NCI-H69 (cell line): ENCODE measurements at regions not wholly inside any gene's neighbourhood (a gene's known extent, or its start where the extent isn't known, plus 50 kb on each side); places are given as distances from the start of the nearest gene placed in this dataset.

Experiments used
- DNase-seq: peaks from one replicate; lab custom pipeline; 2025; lab: John Stamatoyannopoulos, UW

- peak; percentile 40 for DNase-seq
Observed at GRCh38 chr7:13442226-13442625, 547.2 kb downstream of the ETV1 start.

- no peak for DNase-seq
Observed at GRCh38 chr7:13447637-13448036, 541.8 kb downstream of the ETV1 start.

GRCh38 chr7:13448243-13448642 lies 541.2 kb downstream of the ETV1 start:
- no peak for DNase-seq

- DNase-seq = no peak
Observed at GRCh38 chr7:13449460-13449859, 540.0 kb downstream of the ETV1 start.

GRCh38 chr7:13454916-13455592 lies 534.4 kb downstream of the ETV1 start:
- DNase-seq = no peak

- peak; percentile 82 for DNase-seq
Observed at GRCh38 chr7:13457790-13458189, 531.7 kb downstream of the ETV1 start.

- DNase-seq = peak; percentile 97
Observed at GRCh38 chr7:13466874-13467547, 522.5 kb downstream of the ETV1 start.

- peak; percentile 14 for DNase-seq
Observed at GRCh38 chr7:13476881-13477444, 512.5 kb downstream of the ETV1 start.

GRCh38 chr7:13489386-13489785 lies 500.1 kb downstream of the ETV1 start:
- no peak for DNase-seq

- no peak for DNase-seq
Observed at GRCh38 chr7:13496976-13497375, 492.5 kb downstream of the ETV1 start.

- DNase-seq = peak; percentile 55
Observed at GRCh38 chr7:13508586-13508985, 480.9 kb downstream of the ETV1 start.

GRCh38 chr7:13518738-13519137 lies 470.7 kb downstream of the ETV1 start:
- no peak for DNase-seq

- no peak for DNase-seq
Observed at GRCh38 chr7:13524076-13524475, 465.4 kb downstream of the ETV1 start.

- DNase-seq = peak; percentile 83
Observed at GRCh38 chr7:13532028-13532753, 457.3 kb downstream of the ETV1 start.

GRCh38 chr7:13538669-13539068 lies 450.8 kb downstream of the ETV1 start:
- DNase-seq = no peak

GRCh38 chr7:13540429-13540828 lies 449.0 kb downstream of the ETV1 start:
- no peak for DNase-seq

GRCh38 chr7:13541326-13541725 lies 448.1 kb downstream of the ETV1 start:
- DNase-seq = no peak

- no peak for DNase-seq
Observed at GRCh38 chr7:13542451-13542850, 447.0 kb downstream of the ETV1 start.

- peak; percentile 100 for DNase-seq
Observed at GRCh38 chr7:13551503-13551902, 438.0 kb downstream of the ETV1 start.

GRCh38 chr7:13560441-13560840 lies 429.0 kb downstream of the ETV1 start:
- DNase-seq = no peak

- no peak for DNase-seq
Observed at GRCh38 chr7:13563257-13563656, 426.2 kb downstream of the ETV1 start.

- DNase-seq = no peak
Observed at GRCh38 chr7:13563680-13564079, 425.8 kb downstream of the ETV1 start.
